Progenitor cell of endocrine pancreas (in vitro differentiated cells): ENCODE measurements at regions not wholly inside any gene's neighbourhood (a gene's known extent, or its start where the extent isn't known, plus 50 kb on each side); places are given as distances from the start of the nearest gene placed in this dataset.

Experiments used
- DNase-seq: peaks from one replicate; pipeline ENCODE4 v3.0.0; 2021; ENCODE audit warnings: low spot score; ENCODE audit not compliant: unreplicated experiment
- H3K27ac Mint-ChIP-seq: 2 replicates; pipeline ENCODE4 v1.8.0; 2021; ENCODE audit warnings: mild to moderate bottlenecking, moderate library complexity, mixed read lengths
- H3K27me3 Mint-ChIP-seq: 2 replicates; pipeline ENCODE4 v1.8.0; 2021; ENCODE audit warnings: mixed read lengths
- H3K36me3 Mint-ChIP-seq: 2 replicates; pipeline ENCODE4 v1.8.0; 2022; ENCODE audit warnings: mixed read lengths; ENCODE audit not compliant: insufficient read depth
- H3K4me1 Mint-ChIP-seq: 2 replicates; pipeline ENCODE4 v1.8.0; 2021; ENCODE audit warnings: low read depth, mixed read lengths
- H3K4me3 Mint-ChIP-seq: 2 replicates; pipeline ENCODE4 v1.8.0; 2021; ENCODE audit warnings: low read depth, mild to moderate bottlenecking, moderate library complexity, mixed read lengths
- H3K9me3 Mint-ChIP-seq: 2 replicates; pipeline ENCODE4 v1.8.0; 2021; ENCODE audit warnings: low read depth, mixed read lengths
- TF ChIP-seq, protein P1 (sequence below): fragments of 200-600 bp; sonication (generic); IDR thresholded peaks from one replicate; pipeline ENCODE4 v1.5.0; 2021; ENCODE audit warnings: antibody characterized with exemption, mild to moderate bottlenecking; ENCODE audit not compliant: unreplicated experiment

DNA sequence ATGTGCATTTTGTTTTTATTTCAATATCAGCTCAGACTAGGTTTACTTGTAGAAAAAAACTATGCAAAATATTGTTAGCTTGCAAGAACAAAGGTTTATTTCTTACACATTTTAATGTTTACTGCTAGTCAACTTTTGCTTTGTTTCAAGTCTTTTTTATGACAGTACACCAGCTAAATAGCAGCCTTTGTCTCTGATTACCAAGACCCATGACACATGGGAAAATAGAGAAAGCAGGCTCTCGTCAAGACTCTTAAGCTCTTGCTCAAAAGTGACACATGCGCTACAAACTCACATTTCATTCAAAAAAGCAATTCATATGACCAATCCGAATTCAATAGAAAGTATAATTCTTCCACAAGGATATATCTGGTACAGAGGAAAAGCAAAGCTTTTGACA, 642.3 kb upstream of the SLITRK1 start:
- H3K9me3 Mint-ChIP-seq = no peaks in the 10 kb centered on the region

DNA sequence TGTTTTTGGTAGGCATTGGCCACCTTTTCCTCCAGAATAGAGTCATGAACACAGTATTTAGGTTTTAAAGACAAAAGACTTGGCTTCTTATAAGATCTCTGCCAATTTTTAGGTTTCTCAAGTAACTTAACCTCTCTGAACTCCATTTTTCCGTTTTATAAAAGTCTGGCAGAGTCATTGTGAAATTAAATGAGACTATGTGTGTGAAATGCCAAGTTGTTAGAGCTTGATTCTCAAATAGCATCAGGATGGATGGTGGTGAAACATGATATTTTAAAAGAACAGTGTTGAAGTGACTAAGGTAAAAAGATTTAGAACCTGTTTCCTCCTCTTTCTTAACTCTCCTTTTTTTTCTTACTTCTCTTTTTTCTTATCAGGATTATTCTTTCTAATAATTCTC, 617.7 kb upstream of the SLITRK1 start:
- Mint-ChIP-seq H3K27ac (no peak overlapping the region), H3K4me3 (no peak overlapping the region)

More for the DNA sequence above, 642.3 kb upstream of the SLITRK1 start:
- Mint-ChIP-seq H3K4me3 (no peak overlapping the region), H3K27ac (no peak overlapping the region), H3K27me3 (no peaks in the 10 kb centered on the region), H3K4me1 (no peaks in the 10 kb centered on the region), H3K36me3 (no peaks in the 10 kb centered on the region)
- DNase-seq = no peak
- TF ChIP-seq, protein P1, sequence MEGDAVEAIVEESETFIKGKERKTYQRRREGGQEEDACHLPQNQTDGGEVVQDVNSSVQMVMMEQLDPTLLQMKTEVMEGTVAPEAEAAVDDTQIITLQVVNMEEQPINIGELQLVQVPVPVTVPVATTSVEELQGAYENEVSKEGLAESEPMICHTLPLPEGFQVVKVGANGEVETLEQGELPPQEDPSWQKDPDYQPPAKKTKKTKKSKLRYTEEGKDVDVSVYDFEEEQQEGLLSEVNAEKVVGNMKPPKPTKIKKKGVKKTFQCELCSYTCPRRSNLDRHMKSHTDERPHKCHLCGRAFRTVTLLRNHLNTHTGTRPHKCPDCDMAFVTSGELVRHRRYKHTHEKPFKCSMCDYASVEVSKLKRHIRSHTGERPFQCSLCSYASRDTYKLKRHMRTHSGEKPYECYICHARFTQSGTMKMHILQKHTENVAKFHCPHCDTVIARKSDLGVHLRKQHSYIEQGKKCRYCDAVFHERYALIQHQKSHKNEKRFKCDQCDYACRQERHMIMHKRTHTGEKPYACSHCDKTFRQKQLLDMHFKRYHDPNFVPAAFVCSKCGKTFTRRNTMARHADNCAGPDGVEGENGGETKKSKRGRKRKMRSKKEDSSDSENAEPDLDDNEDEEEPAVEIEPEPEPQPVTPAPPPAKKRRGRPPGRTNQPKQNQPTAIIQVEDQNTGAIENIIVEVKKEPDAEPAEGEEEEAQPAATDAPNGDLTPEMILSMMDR = no peak

DNA sequence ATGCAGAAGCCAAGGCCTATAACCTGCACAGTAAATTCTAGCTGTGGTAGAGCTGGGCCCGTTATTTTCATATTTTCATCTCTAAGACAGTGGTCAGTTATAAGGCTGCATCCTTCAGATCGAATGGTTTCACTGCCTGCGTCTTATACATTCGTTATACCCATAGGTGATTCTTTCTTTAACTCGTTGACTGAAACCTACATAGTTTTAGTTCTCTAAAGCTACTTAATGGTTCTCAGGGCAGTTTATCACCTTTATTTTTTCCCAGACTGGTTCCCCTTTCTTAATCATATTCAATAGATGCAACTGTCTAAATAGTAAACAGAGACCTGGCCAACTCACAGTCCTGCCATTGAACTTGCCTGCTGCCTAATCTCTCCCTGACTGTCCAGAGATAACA, 615.3 kb upstream of the SLITRK1 start:
- Mint-ChIP-seq H3K27me3 (no peaks in the 10 kb centered on the region), H3K36me3 (no peaks in the 10 kb centered on the region), H3K4me3 (no peak overlapping the region), H3K27ac (no peak overlapping the region), H3K9me3 (no peaks in the 10 kb centered on the region), H3K4me1 (peaks cover 4% of the 10 kb centered on the region)
- DNase-seq = no peak
- TF ChIP-seq, protein P1 = no peak

More for the DNA sequence above, 617.7 kb upstream of the SLITRK1 start:
- DNase-seq = no peak
- Mint-ChIP-seq H3K36me3 (no peaks in the 10 kb centered on the region), H3K4me1 (peaks cover 4% of the 10 kb centered on the region), H3K9me3 (no peaks in the 10 kb centered on the region), H3K27me3 (no peaks in the 10 kb centered on the region)
- TF ChIP-seq, protein P1 = no peak

DNA sequence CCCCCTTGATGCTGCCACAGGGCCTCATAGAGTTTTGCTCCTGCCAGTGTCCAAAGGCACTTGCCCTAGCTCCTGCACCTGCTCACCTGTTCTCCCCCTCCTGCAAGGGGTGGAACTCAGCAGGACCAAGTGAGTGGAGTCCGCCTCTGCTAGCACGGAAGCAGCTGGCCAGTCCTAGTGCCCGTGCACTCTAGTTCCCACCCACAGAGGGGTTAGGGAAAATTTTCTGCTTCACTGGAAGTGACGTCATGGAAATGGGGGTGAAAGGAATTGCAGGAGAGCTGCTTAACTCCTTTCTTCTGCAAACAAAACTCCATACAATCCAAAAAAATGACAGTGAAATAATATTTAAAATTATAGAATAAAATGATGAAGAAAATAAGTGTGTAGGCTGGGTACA, 609.7 kb upstream of the SLITRK1 start:
- Mint-ChIP-seq H3K9me3 (no peaks in the 10 kb centered on the region), H3K27ac (no peak overlapping the region), H3K4me1 (no peaks in the 10 kb centered on the region), H3K36me3 (no peaks in the 10 kb centered on the region), H3K27me3 (no peaks in the 10 kb centered on the region), H3K4me3 (no peak overlapping the region)
- DNase-seq = no peak
- TF ChIP-seq, protein P1 = no peak

DNA sequence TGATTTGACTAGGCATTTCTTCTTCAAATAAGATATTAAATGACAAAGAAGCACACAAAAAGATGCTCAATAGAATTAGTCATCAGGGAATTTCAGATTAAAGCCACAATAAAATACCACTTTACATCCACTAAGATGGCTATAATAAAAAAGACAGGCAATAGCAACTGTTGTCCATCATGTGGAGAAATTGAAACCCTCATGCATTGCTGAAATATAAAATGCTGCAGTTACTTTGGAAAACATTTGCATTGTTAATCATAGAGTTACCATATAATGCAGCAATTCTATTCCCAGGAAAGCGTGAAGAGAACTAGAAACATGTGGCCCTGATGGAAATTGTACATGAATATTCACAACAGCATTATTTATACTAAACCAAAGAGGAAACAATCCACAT, 605.5 kb upstream of the SLITRK1 start:
- TF ChIP-seq, protein P1 = no peak
- H3K27ac Mint-ChIP-seq = no peak overlapping the region
- H3K27me3 Mint-ChIP-seq = no peaks in the 10 kb centered on the region
- no peak overlapping the region for H3K4me3 Mint-ChIP-seq
- no peaks in the 10 kb centered on the region for H3K4me1 Mint-ChIP-seq
- no peaks in the 10 kb centered on the region for H3K9me3 Mint-ChIP-seq
- DNase-seq = no peak
- no peaks in the 10 kb centered on the region for H3K36me3 Mint-ChIP-seq
